NOMO-1 treated with dmso at 0.1 percent for 144 hours (cell line): ENCODE measurements at regions not wholly inside any gene's neighbourhood (a gene's known extent, or its start where the extent isn't known, plus 50 kb on each side); places are given as distances from the start of the nearest gene placed in this dataset.

Experiments used
- DNase-seq: peaks from one replicate; lab custom pipeline; 2025; ENCODE audit not compliant: unreplicated experiment; lab: John Stamatoyannopoulos, UW

DNA sequence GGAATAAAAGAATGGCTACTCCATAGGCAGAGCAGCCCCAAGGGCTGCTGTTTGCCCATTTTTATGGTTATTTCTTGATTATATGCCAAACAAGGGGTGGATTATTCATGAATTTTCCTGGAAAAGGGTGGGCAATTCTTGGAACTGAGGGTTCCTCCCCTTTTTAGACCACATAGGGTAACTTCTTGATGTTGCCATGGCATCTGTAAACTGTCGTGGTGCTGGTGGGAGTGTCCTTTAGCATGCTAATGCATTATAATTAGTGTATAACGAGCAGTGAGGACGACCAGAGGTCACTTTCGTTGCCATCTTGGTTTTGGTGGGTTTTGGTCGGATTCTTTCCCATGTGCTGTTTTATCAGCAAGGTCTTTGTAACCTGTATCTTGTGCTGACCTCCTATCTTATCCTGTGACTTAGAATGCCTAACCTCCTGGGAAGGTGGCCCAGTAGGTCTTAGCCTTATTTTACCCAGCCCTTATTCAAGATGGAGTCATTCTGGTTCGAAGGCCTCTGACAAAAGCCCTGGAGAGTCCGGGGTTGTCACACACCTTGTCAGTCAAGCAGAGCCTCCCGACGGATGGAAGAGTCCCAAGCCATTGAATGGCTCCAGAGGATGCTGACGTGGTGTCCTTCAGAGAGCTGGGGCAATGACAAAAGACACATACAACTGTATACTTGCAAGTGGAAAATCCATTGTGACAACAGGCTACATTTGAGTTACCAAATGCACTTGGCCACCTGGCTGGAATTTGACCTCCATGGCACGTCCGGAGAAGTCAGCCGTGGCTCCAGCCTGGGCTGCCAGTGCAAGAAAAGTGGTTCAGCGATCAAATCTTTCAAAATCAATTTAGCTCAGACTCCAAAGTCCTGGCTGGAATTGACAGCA is 67.1 kb upstream of the CLINT1 start:
- no peak for DNase-seq

DNA sequence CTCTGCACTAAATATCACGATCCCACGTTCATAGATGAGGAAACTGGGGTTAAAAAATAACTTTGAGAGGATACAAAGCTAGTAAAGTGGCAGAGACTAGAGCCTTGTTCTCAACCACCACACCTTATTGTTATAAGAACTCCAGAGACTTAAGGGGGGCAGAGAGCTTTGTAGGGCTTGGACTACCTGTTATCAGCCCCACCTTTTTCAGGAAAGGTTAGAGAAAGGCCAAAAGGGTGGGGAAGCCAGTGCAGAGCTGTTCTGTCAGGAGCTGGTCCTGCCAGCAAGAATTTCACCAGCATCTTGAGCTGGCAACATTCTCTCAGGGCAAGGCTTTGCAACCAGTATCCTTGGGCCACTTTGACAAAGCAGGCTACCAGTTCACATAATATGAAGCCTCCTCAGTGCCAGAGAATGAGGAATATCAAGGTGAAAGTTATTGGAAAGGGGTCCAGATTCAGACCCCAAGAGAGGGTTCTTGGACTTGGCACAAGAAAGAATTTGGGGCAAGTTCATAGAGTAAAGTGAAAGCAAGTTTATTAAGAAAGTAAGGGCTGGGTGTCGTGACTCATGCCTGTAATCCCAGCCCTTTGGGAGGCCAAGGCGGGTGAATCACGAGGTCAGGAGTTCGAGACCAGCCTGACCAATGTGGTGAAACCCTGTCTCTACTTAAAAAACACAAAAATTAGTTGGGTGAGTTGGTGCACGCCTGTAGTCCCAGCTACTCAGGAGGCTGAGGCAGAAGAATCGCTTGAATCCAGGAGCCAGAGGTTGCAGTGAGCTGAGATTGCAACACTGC is 66.2 kb upstream of the CLINT1 start:
- no peak for DNase-seq

DNA sequence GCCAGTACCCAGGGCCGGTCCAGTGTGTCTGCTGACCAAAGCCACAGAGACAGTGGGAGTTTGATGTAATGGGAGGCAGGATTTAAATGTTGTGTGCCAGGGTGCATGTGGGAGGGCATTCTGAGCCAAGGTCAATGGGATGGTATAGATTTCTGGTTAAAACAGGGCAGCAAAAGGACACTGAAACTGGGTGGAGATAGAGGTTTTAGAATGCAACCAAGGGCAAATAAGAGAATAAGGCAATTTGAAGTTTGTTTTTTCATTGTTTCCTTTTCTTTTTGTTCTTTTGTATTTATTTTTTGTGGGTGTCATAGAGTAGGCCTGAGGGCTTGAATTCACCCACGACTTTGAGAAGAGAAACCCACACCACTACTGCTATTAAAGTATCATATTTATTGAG is 65.5 kb upstream of the CLINT1 start:
- no peak for DNase-seq

DNA sequence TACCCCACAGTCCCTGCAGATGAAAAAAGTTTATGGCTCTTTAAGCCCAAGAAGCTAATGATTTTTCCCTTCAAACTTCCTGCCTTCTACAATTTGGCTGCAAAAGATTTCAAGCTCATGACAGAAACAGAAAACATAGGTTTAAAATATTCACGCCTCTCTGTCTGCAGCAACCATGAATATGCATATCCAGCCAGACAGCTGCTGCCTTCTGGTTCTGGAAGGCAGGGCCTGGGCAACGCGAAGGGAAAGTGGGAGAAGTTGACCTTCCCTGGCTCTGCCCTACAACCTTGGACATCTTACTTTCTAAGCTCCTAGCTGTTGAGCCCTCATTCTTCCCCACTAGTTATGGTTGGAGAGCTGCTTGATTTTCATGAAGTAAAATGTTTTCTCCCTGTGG is 64.8 kb upstream of the CLINT1 start:
- no peak for DNase-seq

DNA sequence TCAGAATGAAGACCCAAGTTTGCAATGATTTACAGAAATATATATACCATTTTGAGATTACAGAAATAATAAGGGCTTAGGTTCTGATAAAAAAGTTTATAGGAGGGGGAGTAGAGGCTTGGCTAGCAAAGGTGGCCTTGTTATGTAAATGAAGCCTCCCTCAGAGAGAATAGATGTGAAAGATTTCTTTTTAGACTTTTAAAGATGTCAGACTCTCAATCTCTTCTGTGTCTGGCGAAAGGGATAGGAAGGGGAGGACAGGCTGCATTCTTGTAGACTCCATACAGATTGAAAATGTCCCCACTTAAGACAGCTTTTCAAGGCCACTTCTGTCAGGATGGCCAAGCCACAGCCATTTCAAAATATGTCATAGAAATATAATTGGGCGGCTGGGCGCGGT is 63.1 kb upstream of the CLINT1 start:
- no peak for DNase-seq

DNA sequence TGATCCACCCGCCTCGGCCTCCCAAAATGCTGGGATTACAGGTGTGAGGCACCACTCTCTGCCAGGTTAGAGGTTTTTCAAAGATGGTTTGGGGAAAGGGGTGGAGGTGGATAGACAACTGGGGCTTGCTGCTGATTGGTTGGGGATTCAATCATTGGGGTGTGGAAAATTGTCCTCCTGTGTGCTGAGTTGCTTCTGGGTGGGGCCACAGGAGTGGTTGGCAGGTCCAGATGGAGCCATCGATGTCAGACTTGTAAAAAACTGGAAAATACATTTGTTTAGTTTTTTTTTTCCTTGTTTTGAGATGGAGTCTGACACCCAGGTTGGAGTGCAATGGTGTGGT is 61.9 kb upstream of the CLINT1 start:
- no peak for DNase-seq

DNA sequence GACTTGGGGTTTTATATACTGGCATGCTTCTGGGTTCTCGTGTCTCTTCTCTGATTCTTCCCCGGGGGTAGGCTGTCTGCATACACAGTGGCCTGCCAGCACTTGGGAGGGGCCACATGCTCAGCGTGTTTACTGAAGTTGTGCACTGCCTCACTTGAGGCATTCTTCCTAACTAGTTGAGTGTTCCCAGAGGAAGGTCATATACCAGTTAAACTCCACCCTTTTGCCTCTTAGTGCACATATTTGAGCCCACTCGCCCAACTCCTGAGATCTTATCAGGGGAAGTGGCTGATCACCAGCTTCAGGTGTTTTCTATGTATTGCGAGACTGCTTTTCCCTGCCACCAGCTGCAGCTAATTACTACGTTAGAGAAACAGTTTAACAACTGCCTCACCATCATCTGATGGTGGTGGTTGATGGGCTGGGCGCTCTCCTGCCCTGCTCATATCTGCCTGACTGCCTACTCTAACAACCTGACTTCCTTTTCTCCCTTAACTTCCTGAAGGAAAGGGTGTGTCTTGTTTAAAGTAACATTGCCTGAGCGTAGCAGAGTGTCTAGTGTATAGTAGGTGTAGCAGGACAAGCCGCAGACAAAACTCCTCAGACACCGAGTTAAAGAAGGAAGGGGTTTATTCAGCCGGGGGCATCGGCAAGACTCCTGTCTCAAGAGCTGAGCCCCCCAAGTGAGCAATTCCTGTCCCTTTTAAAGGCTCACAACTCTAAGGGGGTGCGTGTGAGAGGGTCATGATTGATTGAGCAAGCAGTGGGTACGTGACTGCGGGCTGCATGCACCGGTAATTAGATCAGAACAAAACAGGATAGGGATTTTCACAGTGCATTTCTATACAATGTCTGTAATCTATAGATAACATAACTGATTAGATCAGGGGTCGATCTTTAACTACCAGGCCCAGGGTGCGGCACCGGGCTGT is 60.1 kb upstream of the CLINT1 start:
- peak; percentile 16 for DNase-seq

DNA sequence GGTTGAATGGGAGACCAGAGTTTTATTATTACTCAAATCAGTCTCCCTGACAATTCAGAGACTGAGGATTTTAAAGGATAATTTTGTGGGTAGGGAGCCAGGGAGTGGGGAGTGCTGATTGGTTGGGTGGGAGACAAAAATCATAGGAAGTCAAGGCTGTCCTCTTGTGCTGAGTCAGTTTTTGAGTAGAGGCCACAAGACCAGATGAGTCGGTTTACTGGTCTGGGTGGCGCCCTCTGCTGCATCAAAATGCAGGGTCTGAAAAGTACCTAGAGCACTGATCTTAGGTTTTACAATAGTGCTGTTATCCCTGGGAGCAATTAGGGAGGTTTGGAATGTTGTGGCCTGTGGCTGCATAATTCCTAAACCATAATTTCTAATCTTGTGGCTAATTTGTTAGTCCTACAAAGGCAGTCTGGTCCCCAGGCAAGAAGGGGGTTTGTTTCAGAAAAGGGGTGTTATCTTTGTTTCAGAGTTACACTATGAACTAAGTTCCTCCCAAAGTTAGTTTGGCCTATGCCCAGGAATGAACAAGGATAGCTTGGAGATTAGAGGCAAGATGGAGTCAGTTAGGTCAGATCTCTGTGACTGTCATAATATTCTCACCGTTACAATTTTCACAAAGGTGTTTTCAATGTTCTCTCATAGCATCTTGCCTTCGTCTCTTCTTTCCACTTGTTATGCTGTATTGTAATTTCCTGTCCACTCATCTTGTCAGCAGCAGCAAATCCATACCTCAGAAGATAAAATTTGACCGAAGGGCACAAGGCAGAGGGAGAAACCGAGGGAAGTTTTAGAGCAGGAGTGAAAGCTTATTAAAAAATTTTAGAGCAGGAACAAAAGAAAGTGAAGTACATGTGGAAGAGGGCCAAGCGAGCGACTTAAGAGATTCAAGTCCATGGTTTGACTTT is 59.2 kb upstream of the CLINT1 start:
- DNase-seq, result peak; percentile 13

DNA sequence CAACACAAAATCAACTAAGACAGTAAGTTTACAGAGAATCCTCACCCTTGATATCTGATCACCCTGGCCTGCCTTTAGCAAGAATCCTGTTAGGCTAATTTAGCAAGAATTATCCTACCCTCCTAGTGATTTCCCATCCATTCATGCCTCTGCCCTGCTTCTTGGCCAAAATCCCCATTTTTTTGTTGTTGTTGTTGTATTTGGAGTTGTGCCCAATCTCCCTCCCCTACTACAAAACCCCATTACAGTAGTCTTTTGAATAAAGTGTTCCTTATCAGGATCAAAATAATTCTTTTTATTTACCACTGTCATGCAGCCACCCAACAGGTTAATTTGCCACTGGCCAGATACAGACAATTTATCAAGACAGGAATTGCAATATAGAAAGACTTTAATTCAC is 58.5 kb upstream of the CLINT1 start:
- no peak for DNase-seq

DNA sequence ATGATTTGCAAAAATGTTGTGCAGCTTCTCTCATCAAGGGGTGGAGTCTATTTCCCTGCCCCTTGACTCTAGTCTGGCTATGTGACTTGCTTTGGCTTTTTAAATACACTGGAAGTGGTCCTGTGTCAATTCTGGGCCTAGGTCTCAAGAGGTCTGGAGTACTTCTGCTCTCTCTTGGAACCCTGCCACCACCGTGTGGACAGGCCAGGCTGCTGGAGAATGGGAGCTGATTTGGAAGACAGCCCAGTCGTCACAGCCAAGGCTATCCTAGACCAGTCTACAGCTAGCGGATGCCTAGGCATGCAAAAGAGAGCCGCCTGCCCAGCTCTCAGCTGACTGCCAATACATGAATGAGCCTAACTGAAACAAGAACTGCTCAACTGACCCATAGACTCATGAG is 56.7 kb upstream of the CLINT1 start:
- no peak for DNase-seq

DNA sequence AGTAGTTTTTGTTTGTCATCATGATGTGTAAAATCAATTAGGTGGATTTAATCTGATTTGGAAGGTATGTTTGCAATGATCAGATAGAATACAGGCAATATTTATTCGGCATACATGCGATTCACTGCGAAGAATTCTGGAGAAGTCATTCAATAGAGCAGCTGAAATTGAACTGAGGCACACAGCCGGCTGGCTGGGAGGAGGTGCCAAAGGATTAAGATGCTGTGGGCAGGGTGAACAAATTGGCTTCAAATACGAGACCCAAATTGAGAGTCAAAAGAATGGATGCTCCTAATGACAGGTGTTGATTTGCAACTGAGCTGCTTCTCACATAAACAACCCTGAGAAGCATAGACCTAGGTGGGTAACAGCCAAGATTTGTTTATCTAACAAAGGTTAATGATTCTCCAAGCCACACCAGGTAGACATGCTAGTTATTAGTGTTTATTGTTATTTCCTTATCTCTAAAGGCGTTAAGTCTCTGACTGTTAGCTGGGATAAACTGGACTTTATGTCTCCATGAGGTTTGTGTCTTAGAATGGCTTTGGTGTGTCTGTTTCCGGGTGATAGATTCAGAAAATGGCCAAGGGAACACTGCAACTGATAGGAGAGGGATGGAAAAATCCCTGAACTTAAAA is 55.3 kb upstream of the CLINT1 start:
- no peak for DNase-seq

DNA sequence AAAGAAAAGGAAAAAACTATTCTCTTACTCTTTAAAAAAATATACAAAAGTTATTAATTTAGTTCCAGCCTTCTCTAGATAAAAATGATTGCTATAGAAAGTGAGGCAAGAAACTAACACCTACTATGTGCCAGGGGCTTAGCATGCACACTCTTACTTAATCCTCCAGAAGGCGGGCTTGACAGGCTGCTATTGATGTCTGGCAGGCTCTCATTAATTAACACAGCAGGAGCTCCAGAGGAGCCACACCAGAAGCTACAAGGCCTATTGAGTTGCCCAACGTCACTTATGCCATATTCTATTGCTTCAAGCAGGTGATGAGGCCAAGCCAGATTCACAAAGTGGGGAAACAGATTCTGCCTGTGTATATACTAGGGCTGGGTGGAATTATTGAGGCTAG is 54.6 kb upstream of the CLINT1 start:
- no peak for DNase-seq

DNA sequence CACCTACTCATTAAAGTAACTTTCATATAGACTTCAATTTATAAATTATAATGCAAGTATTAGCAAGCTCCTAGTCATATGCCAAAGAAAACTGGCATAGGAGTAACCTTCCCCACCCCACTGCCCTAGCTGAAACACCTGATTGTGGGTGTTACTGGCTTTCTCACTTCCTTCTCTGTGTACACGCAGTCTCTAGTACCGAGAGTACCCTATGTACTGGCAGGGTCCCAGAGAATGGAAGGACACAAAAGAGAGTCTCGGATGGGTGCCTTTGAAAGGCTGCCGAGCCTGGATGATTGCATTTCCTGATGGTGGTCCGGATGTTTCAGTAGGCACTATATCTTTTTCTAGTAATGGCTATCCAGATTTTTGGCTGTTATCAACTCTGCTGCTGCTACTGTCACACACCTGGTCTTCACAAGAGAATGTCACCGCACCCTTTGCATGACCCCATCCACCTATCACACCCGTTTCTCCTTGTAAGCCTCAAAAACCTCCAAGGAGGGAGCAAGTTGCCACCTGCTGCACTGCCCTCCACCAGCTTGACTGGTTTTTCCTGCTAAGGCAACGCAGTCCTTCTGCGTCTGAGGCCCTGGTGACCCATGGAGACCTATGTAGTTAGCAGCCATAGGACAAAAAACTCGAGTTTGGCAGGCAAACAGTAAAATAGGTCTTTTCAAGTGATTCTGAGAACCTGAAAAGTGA is 53.8 kb upstream of the CLINT1 start:
- DNase-seq, result no peak

DNA sequence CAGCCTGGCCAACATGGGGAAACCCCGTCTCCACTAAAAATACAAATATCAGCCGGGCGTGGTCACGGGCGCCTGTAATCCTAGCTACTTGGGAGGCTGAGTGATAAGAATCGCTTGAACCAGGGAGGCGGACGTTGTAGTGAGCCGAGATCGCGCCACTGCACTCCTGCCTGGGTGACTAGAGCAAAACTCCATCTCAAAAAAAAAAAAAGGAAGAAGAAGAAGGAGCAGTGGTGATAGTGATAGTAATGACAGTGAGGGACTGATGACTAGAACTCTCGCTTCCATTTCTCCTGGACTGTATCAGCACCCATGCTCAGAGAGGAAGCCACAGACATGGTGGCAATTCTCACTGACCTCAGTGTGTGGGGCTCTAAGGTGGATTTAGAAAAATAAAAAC is 52.6 kb upstream of the CLINT1 start:
- no peak for DNase-seq
